Fibroblast of the aortic adventitia (primary cell): ENCODE measurements at regions not wholly inside any gene's neighbourhood (a gene's known extent, or its start where the extent isn't known, plus 50 kb on each side); places are given as distances from the start of the nearest gene placed in this dataset.

Source experiments
- DNase-seq: peaks from one replicate; pipeline ENCODE4 v3.0.0-alpha.2; 2010; ENCODE audit warnings: low read depth
- H3K4me3 ChIP-seq: 2 replicates; pipeline ENCODE4 v1.5.1; 2011; ENCODE audit warnings: low read depth, mild to moderate bottlenecking, control low read depth, low read length, moderate library complexity
- TF ChIP-seq, protein P1 (sequence below): IDR thresholded peaks from 2 replicates; pipeline ENCODE4 v1.5.1; 2011; ENCODE audit warnings: mild to moderate bottlenecking, low read length, control low read depth, inconsistent platforms; ENCODE audit not compliant: insufficient read depth

DNA sequence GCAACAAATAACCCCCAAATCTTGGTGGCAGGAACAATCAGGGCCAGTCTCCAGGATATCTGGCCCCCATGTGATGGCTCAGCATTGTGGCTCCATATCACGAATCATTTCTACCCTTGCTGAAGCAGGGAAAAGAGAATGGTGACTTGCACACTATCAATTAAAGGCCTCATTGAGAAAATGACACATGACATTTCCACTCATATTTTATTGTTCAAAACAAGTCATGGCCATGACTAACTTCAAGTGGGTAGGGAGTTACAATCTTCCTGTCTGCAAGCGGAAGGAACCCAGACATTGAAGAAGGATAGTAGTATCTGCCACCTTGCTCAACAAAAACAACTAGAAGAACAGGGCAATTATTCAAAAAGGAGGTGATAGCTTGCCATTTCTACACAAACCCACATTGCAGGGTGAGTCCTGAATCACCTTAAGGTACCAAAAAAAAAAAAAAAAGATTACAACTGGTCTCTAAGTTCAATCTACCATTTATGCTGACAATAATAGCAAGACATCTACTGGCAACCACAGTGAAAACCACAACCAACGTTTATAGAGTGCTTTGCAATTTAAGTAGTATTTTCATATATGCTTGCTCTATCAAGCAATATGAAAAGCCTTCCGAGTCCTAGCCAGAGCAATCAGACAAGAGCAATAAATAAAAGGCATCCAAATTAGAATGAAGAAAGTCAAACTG, 186.7 kb upstream of the DAPK1 start:
- TF ChIP-seq, protein P1, sequence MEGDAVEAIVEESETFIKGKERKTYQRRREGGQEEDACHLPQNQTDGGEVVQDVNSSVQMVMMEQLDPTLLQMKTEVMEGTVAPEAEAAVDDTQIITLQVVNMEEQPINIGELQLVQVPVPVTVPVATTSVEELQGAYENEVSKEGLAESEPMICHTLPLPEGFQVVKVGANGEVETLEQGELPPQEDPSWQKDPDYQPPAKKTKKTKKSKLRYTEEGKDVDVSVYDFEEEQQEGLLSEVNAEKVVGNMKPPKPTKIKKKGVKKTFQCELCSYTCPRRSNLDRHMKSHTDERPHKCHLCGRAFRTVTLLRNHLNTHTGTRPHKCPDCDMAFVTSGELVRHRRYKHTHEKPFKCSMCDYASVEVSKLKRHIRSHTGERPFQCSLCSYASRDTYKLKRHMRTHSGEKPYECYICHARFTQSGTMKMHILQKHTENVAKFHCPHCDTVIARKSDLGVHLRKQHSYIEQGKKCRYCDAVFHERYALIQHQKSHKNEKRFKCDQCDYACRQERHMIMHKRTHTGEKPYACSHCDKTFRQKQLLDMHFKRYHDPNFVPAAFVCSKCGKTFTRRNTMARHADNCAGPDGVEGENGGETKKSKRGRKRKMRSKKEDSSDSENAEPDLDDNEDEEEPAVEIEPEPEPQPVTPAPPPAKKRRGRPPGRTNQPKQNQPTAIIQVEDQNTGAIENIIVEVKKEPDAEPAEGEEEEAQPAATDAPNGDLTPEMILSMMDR = no peak
- no peak overlapping the region for H3K4me3 ChIP-seq
- DNase-seq = no peak

DNA sequence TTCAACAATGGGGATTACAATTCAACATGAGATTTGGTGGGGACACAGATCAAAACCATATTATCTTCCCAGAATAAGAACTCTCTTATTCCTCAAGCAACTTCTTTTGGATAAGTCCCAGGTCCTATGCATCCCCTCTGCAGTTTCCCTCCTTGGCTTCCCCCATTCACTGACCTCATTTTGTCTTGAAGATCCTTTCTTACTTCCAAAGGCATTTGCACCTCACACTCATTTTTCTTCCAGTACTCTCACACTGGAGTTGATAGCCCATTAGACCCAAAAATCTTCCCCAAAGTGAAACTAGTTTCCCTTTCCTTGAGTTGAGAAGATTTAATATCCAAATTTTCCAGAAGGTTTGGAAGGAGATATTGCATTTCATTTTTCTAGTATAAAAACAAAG, 178.0 kb upstream of the DAPK1 start:
- no peak overlapping the region for H3K4me3 ChIP-seq
- no peak for DNase-seq
- TF ChIP-seq, protein P1 = no peak

DNA sequence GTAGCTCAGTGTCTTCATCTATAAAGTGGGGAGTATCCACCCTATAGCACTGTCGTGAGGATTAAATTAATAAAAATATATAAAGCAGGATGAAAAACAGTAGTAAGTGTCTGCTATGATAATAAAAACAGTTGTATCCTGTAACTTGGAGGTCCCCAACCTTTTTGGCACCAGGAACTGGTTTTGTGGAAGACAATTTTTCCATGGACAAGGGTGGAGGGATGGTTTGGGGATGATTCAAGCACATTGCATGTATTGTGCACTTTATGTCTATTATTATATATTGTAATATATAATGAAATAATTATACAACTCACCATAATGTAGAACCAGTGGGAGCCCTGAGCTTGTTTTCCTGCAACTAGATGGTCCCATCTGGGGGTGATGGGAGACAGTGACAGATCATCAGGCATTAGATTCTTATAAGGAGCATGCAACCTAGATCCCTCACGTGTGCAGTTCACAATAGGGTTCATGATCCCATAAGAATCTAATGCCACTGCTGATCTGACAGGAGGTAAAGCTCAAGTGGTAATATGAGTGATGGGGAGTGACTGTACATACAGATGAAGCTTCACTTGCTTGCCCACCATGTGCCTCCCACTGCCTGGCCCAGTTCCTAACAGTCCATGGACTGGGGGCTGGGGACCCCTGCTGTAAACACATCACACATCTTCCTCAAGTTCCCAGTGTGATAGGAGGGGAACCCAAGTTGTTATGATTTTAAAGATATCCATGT, 177.4 kb upstream of the DAPK1 start:
- H3K4me3 ChIP-seq = no peak overlapping the region
- TF ChIP-seq, protein P1 = no peak
- DNase-seq = no peak

DNA sequence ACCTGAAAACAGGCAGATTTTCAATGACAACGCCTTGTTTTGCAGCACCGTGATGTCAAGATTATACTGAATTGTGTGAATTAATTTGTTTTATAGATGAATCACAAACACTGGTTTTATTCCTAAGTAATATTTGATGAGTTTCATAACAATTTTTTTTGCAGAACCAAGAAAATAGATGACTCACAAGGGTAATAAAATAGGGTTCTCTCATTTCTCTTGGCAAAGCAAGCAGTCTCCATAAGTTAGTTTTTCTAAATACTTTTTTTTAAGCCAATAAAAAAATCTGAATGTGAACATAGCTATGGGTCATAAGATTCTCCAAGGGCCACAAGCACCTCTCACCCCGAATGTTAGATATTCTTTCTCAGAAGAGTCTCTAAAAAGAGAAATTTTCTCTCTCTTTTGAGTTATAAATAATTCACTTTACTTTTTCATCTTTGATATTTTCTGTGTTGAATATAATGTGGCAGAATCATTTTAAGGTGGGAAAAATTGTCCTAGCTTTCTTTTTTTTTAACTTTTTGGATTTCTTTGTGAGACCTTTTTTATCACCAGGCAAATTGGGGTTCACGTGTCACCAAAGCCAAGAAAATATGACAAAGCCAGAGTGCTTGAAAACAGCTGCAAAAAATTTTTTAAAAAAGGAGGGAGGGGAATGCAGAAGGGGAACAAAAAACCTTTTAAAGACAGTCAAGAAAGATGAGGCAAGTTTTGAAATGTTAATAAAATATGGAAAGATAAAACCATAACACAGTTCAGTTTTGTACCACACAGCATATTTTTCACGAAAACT, 174.6 kb upstream of the DAPK1 start:
- TF ChIP-seq, protein P1 = no peak
- DNase-seq = peak; percentile 71
- H3K4me3 ChIP-seq = no peak overlapping the region

DNA sequence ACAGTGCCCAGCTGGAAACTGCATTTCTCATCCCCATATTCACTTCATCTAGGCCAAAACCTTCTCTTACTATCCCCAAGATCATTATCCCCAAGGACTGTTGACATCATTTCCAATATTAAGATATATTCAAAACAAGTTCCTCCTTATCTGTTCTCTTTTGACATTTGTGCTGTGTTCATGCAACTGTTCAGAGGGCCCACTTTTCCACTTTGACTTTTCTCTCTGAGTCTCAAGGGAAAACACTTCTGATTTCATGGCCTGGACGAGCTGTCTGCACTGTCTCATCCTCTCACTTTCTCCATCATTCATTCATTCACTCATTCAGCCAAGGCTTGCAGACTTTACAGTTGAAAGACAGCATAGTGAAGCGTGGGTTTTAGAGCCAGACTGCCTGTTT, 173.7 kb upstream of the DAPK1 start:
- TF ChIP-seq, protein P1 = no peak
- no peak overlapping the region for H3K4me3 ChIP-seq
- DNase-seq = no peak

DNA sequence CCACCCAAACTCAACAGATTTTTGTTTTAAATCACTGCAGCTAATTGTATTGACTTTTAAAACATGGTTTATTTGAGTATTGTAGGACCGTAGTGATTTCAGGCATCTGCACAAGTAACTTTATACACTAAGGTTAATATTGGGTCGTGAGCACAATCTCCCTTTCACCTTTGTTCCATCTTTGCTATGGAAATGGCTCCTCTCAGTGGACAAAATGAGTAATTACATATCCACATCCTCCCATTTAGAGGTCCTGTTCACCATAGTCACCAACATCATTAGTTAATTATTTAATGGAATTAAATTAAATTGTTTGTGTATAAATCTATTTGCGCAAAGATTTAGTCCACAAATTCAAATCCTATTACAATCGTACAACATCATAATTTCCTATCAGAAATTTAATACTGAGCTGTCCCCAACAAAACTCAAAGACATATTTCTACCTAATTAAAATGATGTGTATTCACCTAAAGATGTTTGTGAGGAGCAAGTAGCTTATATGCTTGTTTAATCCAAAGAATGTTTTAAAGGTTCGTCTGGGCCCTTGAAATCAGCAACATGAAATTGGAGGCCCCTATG, 173.0 kb upstream of the DAPK1 start:
- peak; percentile 85 for DNase-seq
- TF ChIP-seq, protein P1 = peak; percentile 64
- no peak overlapping the region for H3K4me3 ChIP-seq
